ENCODE measurements at regions not wholly inside any gene's neighbourhood (a gene's known extent, or its start where the extent isn't known, plus 50 kb on each side); places are given as distances from the start of the nearest gene placed in this dataset.

DNA sequence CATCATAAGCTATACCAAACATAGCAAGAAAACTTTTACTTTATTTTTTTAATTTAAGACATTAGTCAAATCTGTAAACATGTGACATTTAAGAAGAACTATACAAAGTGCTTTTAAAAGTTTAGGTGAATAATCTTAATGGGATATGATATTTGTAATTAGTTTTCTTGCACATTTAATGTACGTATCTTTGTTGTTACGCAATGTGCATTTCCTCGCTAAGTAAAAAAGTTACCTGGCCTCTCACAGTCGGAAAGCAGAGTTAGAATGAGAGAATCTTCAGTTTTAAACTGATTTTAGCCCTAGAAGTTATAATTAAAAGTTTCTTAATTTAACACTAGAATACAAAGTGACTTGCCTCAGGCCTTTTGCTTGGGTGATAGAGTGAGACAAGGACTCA, 589.8 kb downstream of the DMRTA1 start:
- TF ChIP-seq EZH2phosphoT487 (IDR thresholded peaks at IDR 0.05; ENCODE audit: insufficient read depth, low read depth), result no peak
- no peak for TF ChIP-seq EZH2 (IDR thresholded peaks at IDR 0.05; ENCODE audit: insufficient read depth, poor library complexity, severe bottlenecking)
